Osteocyte (in vitro differentiated cells): ENCODE measurements at regions not wholly inside any gene's neighbourhood (a gene's known extent, or its start where the extent isn't known, plus 50 kb on each side); places are given as distances from the start of the nearest gene placed in this dataset.

ENCODE experiments used
- DNase-seq: peaks from one replicate; pipeline ENCODE4 v3.0.0; 2021; ENCODE audit warnings: mixed read lengths; ENCODE audit not compliant: unreplicated experiment; ENCODE audit errors: extremely low spot score
- H3K27ac Mint-ChIP-seq: one replicate; pipeline ENCODE4 v1.8.0; 2021; ENCODE audit warnings: mild to moderate bottlenecking, mixed read lengths; ENCODE audit not compliant: unreplicated experiment
- H3K27me3 Mint-ChIP-seq: one replicate; pipeline ENCODE4 v1.8.0; 2021; ENCODE audit warnings: mixed read lengths; ENCODE audit not compliant: unreplicated experiment
- H3K36me3 Mint-ChIP-seq: one replicate; pipeline ENCODE4 v1.8.0; 2021; ENCODE audit warnings: mixed read lengths; ENCODE audit not compliant: unreplicated experiment
- H3K4me1 Mint-ChIP-seq: one replicate; pipeline ENCODE4 v1.8.0; 2021; ENCODE audit warnings: mixed read lengths; ENCODE audit not compliant: unreplicated experiment
- H3K4me3 Mint-ChIP-seq: one replicate; pipeline ENCODE4 v1.8.0; 2021; ENCODE audit warnings: mild to moderate bottlenecking, moderate library complexity, mixed read lengths; ENCODE audit not compliant: unreplicated experiment
- H3K9me3 Mint-ChIP-seq: one replicate; pipeline ENCODE4 v1.8.0; 2021; ENCODE audit warnings: mixed read lengths; ENCODE audit not compliant: unreplicated experiment
- CTCF ChIP-seq: fragments of 200-600 bp; sonication (generic); IDR thresholded peaks from 2 replicates; pipeline ENCODE4 v1.5.0; 2021; ENCODE audit warnings: antibody characterized with exemption, mild to moderate bottlenecking, moderate library complexity

- no peaks in the 10 kb centered on the region for H3K36me3 Mint-ChIP-seq
- H3K4me3 Mint-ChIP-seq: no peak overlapping the region
- DNase-seq: no peak
- no peaks in the 10 kb centered on the region for H3K4me1 Mint-ChIP-seq
- H3K27me3 Mint-ChIP-seq: peaks cover 7% of the 10 kb centered on the region
- peaks cover 7% of the 10 kb centered on the region for H3K9me3 Mint-ChIP-seq
- TF ChIP-seq CTCF: no peak
- H3K27ac Mint-ChIP-seq: no peak overlapping the region
Measured at GRCh38 chr6:159582736-159583135, 110.3 kb downstream of the SOD2 start.

GRCh38 chr6:159578629-159579028 is 114.4 kb downstream of the SOD2 start:
- H3K27ac Mint-ChIP-seq: no peak overlapping the region
- TF ChIP-seq CTCF: no peak
- H3K4me3 Mint-ChIP-seq: no peak overlapping the region
- H3K4me1 Mint-ChIP-seq: no peaks in the 10 kb centered on the region
- peaks cover 6% of the 10 kb centered on the region for H3K27me3 Mint-ChIP-seq
- H3K36me3 Mint-ChIP-seq: no peaks in the 10 kb centered on the region
- no peak for DNase-seq
- H3K9me3 Mint-ChIP-seq: peaks cover 11% of the 10 kb centered on the region

GRCh38 chr6:159577564-159577963 is 115.5 kb downstream of the SOD2 start:
- TF ChIP-seq CTCF: no peak
- Mint-ChIP-seq H3K27me3 (no peaks in the 10 kb centered on the region), H3K27ac (no peak overlapping the region), H3K4me1 (no peaks in the 10 kb centered on the region), H3K36me3 (no peaks in the 10 kb centered on the region), H3K4me3 (no peak overlapping the region), H3K9me3 (peaks cover 11% of the 10 kb centered on the region)
- DNase-seq: no peak

GRCh38 chr6:159572439-159573110 is 120.5 kb downstream of the SOD2 start:
- H3K36me3 Mint-ChIP-seq: no peaks in the 10 kb centered on the region
- no peaks in the 10 kb centered on the region for H3K4me1 Mint-ChIP-seq
- no peaks in the 10 kb centered on the region for H3K27me3 Mint-ChIP-seq
- no peak for DNase-seq
- H3K27ac Mint-ChIP-seq: no peak overlapping the region
- H3K4me3 Mint-ChIP-seq: no peak overlapping the region
- peaks cover 19% of the 10 kb centered on the region for H3K9me3 Mint-ChIP-seq
- TF ChIP-seq CTCF: no peak

GRCh38 chr6:159565181-159565710 is 127.8 kb downstream of the SOD2 start:
- DNase-seq: no peak

More at GRCh38 chr6:159565181-159565710, 127.8 kb downstream of the SOD2 start:
- H3K4me1 Mint-ChIP-seq: no peaks in the 10 kb centered on the region
- H3K27me3 Mint-ChIP-seq: no peaks in the 10 kb centered on the region
- peaks cover 6% of the 10 kb centered on the region for H3K9me3 Mint-ChIP-seq
- TF ChIP-seq CTCF: no peak
- H3K27ac Mint-ChIP-seq: no peak overlapping the region
- H3K4me3 Mint-ChIP-seq: no peak overlapping the region
- H3K36me3 Mint-ChIP-seq: no peaks in the 10 kb centered on the region
